ENCODE measurements at regions not wholly inside any gene's neighbourhood (a gene's known extent, or its start where the extent isn't known, plus 50 kb on each side); places are given as distances from the start of the nearest gene placed in this dataset.

DNA sequence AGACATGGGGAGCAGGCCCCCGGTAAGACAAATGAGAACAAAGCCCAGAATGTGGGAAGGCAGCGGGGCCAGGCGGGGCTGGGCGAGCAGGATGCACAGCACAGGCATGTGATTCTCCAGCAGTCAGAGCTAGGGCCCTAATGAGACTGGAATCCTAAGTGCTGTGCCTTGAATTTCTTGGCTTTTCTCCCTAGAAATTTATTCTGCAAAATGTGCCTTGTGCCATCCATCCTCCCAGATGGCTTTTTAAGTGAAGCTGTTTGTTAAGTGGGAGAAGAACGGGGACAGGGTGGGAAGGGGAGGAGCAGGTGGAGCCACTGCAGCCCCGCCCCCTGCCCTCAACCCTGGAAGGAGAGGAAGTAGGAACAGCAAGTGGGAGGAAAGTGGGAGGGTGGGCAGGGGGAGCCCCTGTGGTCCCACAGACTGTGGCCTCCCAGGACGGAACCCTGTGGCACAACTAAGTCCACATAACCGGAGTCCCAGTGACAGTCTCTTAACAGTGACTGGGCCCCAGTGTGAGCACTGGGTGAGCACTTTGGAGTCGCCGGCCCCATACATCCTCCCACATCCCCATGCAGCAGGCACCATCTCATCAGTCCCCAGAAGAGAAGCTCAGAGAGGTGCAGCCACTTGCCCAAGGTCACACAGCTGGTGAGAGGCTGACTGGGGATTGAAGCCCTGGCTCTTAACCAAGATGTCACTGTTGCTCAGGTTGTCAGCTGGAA is 216.9 kb downstream of the MATN1 start:
- H3K4me1 ChIP-seq, result no peaks in the 10 kb centered on the region
- H3K4me3 ChIP-seq (ENCODE audit: low read depth, low read length), result no peak overlapping the region
- TF ChIP-seq, protein P1, sequence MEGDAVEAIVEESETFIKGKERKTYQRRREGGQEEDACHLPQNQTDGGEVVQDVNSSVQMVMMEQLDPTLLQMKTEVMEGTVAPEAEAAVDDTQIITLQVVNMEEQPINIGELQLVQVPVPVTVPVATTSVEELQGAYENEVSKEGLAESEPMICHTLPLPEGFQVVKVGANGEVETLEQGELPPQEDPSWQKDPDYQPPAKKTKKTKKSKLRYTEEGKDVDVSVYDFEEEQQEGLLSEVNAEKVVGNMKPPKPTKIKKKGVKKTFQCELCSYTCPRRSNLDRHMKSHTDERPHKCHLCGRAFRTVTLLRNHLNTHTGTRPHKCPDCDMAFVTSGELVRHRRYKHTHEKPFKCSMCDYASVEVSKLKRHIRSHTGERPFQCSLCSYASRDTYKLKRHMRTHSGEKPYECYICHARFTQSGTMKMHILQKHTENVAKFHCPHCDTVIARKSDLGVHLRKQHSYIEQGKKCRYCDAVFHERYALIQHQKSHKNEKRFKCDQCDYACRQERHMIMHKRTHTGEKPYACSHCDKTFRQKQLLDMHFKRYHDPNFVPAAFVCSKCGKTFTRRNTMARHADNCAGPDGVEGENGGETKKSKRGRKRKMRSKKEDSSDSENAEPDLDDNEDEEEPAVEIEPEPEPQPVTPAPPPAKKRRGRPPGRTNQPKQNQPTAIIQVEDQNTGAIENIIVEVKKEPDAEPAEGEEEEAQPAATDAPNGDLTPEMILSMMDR (IDR thresholded peaks at IDR 0.05; ENCODE audit: low read depth, low read length), result no peak
- DNase-seq, result no peak
- H3K9me3 ChIP-seq, result no peaks in the 10 kb centered on the region
- no peaks in the 10 kb centered on the region for H3K27me3 ChIP-seq
- H3K36me3 ChIP-seq, result no peaks in the 10 kb centered on the region

DNA sequence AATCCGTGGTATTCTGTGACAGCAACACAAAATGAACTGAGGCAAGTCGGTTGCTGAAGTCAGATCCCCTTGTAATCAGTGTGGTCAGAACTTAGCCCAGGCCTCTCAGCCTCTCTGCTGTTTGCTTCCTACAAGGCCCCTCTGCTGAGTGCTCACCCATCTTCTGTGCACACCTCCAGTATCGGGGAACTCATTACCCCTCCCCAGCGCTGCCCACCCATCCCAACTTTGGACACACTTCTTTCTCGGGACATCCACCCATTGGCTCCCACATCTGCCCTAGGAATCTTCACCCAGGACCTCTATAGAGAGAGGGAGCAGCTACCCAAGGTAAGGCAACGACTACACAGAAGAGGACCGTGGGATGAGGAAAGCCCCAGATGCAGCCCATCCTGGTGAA is 217.5 kb downstream of the MATN1 start:
- Histone ChIP-seq H3K36me3 (no peaks in the 10 kb centered on the region), H3K4me3 (ENCODE audit: low read depth, low read length) (no peak overlapping the region), H3K4me1 (no peaks in the 10 kb centered on the region), H3K27me3 (no peaks in the 10 kb centered on the region), H3K9me3 (no peaks in the 10 kb centered on the region)
- TF ChIP-seq, protein P1 (IDR thresholded peaks at IDR 0.05; ENCODE audit: low read depth, low read length), result no peak
- DNase-seq, result no peak

DNA sequence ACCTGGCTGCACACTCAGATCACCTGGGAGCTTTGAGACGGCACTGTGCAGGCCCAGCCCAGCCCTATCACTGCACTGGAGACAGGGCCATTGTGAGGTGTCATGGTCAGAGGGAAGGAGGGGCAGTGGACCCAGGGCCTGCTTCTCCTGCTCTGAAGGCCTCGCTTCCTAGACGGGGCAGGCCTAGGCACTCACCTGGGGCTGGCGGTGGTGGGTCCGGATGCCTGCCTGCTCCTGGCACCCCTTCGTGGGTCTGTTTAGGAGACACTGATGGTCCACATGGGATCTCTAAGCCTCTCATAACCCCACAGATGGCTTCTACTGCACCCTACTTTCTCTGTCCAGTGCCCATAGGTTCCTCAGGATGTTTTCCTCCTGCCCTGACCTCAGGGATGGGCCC is 230.9 kb downstream of the MATN1 start:
- Histone ChIP-seq H3K4me3 (ENCODE audit: low read depth, low read length) (no peak overlapping the region), H3K9me3 (no peaks in the 10 kb centered on the region), H3K27me3 (no peaks in the 10 kb centered on the region), H3K4me1 (no peaks in the 10 kb centered on the region), H3K36me3 (no peaks in the 10 kb centered on the region)
- no peak for DNase-seq
- TF ChIP-seq, protein P1 (IDR thresholded peaks at IDR 0.05; ENCODE audit: low read depth, low read length), result no peak

DNA sequence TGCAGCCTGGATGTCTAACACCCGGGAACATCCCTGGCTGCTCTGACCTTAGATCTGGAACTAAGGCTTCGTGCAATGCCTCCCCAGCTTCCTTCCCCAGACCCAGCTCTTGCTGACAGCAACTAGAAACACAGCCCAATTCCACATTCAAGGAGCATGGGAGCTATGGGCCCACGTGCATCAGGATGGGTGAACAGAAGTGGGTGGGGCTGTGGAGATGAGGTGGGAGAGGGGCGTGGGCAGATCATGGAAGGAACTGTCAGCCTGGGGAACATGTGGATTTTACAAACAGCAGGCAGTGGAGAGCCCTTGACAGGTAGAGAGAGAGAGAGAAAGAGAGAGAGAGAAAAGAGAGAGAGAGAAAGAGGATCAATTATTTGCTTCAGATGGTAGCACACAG is 231.6 kb downstream of the MATN1 start:
- no peaks in the 10 kb centered on the region for H3K9me3 ChIP-seq
- DNase-seq, result no peak

DNA sequence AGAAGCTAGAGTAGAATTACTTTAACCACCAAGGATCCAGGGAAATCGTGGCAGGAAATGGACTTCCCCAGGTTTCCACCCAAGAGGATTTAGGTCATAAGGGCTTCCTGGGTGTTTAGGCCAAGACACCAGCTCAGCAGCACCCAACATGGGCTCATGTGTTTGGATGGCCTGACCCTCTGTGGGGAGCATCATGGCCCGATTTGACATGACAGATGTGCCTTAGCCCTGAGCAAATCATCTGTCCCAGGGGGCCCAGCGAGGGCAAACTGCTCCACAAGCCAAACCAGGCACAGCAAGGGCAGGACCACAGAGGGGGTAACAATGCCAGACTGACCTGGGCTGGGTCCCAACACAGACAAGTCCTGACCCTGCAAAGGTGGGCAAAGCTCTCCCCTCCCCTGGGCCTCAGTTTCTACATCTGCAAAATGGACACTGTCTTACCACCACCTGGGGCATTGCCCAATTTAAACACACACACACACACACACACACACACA is 232.8 kb downstream of the MATN1 start:
- H3K4me3 ChIP-seq (ENCODE audit: low read depth, low read length), result no peak overlapping the region
- TF ChIP-seq, protein P1 (IDR thresholded peaks at IDR 0.05; ENCODE audit: low read depth, low read length), result no peak
- H3K36me3 ChIP-seq, result no peaks in the 10 kb centered on the region
- H3K4me1 ChIP-seq, result no peaks in the 10 kb centered on the region
- no peak for DNase-seq
- H3K27me3 ChIP-seq, result no peaks in the 10 kb centered on the region
- no peaks in the 10 kb centered on the region for H3K9me3 ChIP-seq

More for the DNA sequence above, 231.6 kb downstream of the MATN1 start:
- Histone ChIP-seq H3K27me3 (no peaks in the 10 kb centered on the region), H3K4me1 (no peaks in the 10 kb centered on the region), H3K36me3 (no peaks in the 10 kb centered on the region), H3K4me3 (ENCODE audit: low read depth, low read length) (no peak overlapping the region)
- TF ChIP-seq, protein P1 (IDR thresholded peaks at IDR 0.05; ENCODE audit: low read depth, low read length), result no peak

DNA sequence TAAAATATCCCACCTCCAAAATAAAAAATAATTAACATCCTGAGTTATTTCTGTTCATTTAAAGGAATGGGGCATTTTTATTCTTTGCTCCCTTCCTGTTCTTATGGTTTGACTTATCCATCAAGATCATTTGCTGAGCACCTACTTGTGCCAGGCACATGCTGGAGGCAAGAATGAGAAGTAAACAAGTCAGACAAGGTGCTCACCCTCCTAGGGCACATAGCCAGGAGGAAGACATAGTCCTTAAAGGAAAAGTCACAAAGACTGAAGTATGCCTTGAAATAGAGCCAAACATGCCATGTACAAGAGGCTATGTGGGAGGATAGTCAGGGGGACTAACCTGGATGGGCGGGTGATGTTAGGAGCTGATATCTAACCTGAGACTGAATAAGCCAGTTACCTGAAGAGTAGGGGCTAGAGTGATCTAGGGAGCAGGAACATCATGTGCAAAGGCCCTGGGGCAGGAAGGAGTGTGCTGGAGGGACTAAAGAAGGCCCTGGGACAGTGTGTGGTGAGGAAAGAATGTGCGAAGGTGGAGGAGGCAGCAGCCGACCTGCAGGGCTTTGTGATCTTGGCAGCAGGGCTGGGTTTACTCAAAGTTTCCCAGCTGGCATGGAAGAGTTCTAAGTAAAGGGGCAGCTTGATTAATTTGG is 233.5 kb downstream of the MATN1 start:
- TF ChIP-seq, protein P1 (IDR thresholded peaks at IDR 0.05; ENCODE audit: low read depth, low read length), result no peak
- no peaks in the 10 kb centered on the region for H3K36me3 ChIP-seq
- no peak for DNase-seq

More for the DNA sequence above, 233.5 kb downstream of the MATN1 start:
- no peak overlapping the region for H3K4me3 ChIP-seq (ENCODE audit: low read depth, low read length)
- H3K27me3 ChIP-seq, result no peaks in the 10 kb centered on the region
- H3K4me1 ChIP-seq, result no peaks in the 10 kb centered on the region
- no peaks in the 10 kb centered on the region for H3K9me3 ChIP-seq
